Activated CD4-positive, alpha-beta T cell treated with anti-CD3 and anti-CD28 coated beads, Interleukin-2, amount 50 U/mL, for 48 hours (primary cell): ENCODE measurements at regions not wholly inside any gene's neighbourhood (a gene's known extent, or its start where the extent isn't known, plus 50 kb on each side); places are given as distances from the start of the nearest gene placed in this dataset.

Source experiments
- DNase-seq, 2 experiments: peaks; one replicate each; pipeline ENCODE4 v3.0.0-alpha.2; 2020

DNA sequence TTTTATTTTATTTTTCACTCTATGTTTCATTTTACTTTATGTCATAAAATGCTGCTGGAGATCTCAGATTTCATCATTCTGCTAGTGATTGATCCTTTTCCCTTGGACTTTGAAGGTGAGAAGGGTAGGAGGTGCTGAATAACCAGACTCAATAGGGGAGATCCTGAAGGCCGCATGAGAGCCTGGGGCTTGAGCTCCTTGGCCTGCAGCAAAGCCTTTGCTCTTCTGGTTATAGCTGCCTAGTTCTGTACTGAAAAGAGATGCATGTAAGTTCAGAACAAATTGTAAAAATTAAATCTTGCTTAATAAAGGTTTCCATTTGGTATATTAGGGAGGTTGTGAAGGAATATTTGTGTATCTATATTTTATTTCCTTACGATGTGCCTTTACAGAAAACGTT is 430.2 kb downstream of the QKI start:
- DNase-seq, result no peak

DNA sequence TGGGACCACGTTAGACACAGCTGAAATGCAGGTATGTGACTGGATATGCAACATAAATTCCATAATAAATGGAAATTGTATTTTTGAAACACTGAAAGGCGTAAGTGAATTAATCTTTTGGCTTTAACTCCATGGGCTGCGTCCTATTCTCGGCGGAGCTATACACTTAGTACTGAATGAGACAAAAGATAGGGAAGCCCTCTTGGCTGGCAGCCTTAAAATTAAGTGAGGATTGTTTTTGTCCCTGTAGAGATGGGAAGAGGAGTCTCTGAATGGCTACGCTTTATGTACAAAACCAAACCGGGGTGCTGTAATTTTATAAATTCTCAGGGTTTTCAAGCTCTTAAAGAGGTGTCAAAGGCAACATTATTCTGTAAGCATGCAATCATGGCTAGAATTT is 429.8 kb downstream of the QKI start:
- DNase-seq, result no peak

DNA sequence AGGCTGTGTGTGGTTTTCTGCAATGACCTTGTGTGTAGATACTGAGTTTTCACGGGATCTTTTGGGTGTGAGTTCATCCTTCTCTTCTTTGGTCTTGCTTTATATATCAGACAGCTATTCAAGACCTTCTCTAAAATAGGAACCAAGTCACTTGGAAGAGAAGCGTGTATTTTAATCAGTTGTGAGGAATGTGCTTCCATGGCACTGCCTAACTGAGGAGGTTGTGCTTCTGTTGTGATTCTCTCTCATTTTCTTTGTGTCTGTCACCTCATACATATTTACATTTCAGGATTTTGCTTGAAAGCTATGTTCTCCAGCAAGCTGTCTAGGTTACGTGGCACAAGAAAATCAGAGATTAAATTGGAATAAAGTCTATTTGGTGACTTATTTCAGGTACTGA is 428.7 kb downstream of the QKI start:
- DNase-seq, result no peak

DNA sequence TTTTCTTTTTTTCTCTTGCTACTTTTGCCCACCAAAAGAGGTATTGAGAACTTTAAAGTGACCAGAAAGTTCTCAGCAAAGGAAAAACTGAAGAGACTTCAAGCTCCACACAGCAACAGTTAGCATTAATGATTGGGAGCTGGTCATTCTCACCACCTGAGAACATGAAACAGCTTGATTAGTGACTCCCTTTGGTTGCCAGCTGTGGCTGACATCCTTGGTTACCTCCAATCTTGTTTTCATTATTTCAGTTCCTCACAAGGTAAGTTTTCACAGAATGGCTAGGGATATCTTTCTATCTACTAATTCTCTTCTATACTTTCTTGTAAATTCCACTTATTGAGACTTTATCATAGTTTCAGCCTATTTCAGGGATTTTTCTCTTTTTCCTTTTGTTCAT is 427.9 kb downstream of the QKI start:
- no peak for DNase-seq

DNA sequence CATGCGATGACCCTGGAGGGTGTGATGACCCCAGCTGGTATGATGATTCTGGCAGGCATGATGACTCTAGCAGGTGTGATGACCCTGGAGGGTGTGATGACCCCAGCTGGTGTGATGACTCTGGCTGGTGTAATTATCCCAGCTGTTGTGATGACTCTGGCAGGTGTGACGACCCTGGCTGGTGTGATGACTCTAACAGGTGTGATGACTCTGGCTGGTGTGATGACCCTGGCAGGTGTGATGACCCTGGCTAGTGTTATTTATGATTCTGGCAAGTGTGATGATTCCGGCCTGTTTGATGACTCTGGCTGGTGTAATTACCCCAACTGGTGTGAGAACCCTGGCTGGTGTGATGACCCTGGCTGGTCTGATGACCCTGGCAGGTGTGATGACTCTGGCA is 427.2 kb downstream of the QKI start:
- DNase-seq, result no peak

DNA sequence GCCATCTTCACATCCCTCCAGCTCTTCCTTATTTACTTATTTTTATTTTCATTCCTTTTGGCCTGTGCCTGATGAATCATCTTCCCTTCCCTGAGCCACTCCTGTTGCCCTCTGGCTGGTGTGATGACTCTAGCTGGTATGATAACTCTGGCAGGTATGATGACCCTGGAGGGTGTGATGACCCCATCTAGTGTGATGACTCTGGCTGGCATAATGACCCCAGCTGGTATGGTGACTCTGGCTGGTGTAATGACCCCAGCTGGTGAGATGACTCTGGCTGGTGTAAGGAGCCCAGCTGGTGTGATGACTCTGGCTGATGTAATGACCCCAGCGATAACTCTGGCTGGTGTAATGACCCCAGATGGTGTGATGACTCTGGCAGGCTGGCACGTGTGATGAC is 426.8 kb downstream of the QKI start:
- DNase-seq, result no peak

DNA sequence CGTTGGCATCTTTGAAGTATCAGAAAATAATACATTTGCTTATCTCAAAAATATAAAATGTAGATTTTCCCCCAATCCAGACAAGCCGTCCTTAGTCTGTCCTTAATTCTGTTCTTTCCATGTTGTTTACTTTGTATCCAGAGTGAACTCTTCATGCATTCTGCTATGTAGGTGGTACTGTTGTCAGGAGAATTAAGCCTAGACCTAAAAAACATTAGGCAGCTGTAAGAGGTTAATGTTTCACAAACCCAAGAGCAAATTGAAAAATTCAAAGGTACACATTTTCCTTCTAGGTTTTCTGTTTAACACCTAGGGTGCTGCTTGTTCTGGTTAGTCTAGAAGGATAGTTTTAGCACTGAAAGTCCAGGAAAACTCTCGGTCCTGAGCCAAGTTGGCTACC is 426.4 kb downstream of the QKI start:
- no peak for DNase-seq

DNA sequence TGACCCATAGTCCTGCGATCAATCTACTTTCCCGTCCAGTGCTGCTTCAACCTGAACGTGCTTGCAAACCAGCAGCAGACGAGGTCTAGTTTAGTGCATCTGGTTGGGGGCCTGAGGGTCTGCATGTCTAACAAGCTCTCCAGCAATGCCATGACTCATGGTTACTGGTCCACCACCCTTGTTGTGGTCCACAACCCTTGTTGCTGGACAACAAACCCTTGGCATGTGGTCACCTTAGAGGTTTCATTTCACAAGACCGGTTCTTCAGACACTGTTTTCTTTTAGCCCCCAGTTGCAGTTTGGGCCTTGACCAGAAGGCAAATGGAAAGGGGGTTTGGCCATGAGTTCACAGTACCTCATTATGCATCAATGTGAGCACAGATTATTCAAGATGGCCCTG is 424.8 kb downstream of the QKI start:
- no peak for DNase-seq

DNA sequence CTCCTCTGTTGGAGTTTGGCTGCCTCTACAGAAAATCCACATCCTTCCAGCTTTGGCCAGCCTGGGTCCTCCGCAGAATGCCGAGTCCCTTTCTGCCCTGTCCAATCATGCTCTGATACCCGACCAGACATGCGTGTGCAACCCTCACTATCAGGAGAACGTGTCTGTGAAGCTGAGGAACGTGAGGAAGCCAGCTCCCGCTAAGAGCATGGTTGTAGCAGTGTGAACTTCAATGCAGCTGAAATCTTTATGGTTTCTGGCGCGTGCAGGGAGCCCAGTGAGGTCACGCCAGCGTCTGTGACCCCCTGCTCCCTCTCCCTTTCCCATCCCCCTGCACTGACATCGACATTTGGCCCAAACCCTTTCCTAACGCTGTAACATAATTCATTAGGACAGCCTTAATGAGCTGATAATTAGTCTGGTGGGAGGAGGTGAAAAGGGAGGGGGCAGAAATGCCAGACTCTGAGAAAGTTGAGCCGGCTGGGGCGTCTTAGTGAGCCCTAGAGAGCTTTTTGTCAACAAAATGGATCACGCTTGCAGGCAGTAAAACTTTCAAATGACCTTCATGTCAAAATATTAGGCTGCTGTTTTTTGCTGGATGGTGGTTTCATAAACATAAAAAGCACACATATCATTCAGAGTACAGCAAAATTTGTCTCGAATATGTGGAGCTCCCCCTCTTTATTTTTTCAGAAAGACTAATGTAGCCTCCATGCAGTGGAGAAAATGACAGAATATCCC is 423.3 kb downstream of the QKI start:
- DNase-seq, result no peak

DNA sequence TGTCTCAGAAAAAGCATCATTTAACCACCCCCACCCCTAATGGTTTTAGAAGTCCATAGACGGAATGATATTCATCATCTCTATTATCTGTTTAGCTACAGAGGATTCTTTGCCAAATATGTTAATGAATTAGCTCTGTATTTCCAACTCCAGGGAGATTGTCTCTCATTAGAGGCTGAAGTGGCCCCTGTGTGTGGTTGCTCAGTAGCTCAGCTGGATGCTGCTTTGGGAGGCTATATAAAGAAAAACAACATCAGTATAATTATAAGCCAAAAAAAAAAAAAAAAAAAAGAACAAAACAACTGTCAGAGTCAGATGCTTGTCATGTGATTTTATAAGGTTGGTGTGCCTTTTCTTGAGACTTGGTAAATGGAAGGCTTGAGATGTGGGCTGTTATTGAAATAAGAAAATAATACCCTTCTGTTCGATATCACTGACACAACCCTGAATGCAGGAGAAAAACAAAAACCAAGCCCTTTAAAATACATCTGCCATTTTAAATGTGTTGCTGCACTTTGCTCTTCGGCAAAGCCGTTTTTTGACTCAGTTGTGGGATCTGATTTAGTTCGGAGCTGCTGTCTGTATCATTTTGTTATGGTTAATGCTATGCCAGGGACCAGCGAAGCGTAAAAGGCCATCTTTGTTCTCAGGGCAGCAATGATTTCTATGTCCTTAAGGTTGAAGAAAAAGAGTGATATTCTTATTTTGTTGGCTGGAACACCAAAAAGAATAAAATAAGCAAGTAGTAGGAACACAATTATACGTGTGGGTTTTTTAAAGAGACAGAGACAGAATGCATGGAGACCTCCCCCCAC is 422.6 kb downstream of the QKI start:
- no peak for DNase-seq

DNA sequence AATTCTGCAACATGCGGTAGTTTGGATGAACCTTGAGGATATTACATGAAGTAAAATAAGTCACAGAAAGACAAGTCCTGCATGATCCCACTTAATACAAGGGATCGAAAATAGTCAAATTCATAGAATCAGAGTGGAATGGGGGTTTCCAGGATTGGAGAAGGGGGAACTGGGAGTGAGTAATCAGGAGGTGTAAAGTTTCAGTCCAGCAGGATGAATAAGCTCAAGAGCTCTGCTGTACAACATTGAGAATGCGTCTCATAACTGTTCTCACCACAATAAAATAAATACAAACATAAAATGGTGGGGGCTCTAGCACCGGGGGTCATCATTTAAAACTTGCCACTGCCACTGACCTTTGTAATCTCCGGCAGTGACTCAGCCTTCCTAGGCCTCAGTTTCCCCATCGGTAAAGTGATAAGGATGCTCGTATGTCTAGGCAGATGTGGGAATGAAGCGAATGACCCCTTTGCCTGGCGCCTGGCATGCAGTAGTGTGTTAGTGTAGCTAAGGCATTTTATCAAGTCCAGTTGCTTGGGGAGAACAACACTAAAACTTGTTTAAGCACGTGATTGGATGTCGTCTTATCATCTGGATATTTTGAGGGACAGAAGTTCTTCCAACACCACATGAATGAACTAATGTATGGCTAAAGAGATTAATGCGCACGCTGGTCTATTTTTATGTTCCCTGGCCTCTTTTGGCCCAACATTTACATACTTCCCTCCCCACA is 421.1 kb downstream of the QKI start:
- DNase-seq, result no peak

DNA sequence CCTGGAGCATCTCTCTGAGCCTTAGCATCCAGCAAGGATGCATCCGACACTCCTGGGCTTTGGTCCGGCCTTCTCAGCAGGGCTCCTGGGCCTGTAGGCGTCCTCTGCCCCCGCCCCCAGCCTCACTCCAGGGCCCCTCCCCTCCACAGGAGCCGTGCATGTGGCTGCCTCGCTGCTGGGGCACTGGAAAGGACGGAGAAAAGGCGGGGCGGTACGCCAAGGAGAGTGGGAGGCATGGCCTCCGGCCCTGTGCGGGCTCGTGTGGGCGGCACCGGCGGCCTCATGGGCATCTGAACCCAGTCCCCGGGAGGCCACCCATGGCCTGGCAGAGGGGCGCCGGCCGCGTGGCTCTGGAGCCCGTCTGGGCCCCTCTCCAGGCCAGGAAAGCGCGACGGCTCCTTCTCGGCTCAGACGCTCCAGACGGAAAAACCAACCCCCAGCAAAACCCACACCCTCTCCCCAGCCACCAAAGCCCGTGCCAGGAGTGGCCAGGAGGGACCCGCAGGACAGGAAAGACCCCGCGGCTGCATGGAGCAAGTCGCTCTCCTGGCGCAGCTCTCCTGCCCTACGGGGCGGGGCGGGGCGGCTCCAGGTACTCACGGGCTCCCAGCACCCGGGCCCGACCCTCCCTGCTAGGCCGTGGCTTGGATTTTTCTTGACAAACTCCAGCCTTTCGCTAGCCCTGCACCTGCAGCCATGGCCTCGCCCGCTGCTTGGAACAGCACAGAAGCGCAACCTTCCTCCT is 419.9 kb downstream of the QKI start:
- no peak for DNase-seq

DNA sequence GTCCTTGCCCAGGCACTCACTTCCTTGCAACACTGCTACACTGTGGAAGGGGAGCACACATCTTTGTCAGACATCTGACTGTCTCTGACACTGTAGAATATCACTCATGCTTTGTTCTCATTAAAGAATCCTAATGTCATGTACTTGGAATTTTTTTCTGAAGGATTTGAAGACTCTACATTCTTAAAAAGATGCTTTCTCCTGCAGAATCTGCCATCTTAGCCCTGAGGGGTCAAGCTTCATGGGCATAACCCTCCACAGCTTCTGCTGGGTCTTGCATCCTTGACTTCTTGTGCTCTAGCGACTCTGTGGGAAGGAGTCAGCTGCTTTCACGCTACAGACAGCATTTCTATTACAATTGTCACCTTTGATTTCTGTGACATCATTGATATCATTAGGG is 417.2 kb downstream of the QKI start:
- no peak for DNase-seq

DNA sequence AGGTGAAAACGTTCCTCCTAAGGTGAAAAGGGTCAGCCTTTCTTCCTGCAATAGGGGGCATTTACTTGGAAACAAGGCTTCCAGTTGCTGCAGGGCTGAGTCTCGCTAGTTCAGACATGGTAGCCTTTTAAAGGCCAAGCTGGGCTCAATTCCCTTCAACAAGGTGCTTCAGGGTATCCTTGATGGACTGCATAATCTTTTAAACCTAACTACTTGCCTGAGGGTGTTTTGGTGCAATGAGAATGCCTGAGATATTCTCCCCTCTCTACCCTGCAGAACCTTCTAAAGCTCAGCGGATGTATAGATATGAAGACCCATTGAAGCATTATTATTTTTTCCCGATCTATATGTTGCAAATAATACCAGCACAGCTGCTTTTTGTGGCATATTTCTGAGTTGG is 416.1 kb downstream of the QKI start:
- no peak for DNase-seq

DNA sequence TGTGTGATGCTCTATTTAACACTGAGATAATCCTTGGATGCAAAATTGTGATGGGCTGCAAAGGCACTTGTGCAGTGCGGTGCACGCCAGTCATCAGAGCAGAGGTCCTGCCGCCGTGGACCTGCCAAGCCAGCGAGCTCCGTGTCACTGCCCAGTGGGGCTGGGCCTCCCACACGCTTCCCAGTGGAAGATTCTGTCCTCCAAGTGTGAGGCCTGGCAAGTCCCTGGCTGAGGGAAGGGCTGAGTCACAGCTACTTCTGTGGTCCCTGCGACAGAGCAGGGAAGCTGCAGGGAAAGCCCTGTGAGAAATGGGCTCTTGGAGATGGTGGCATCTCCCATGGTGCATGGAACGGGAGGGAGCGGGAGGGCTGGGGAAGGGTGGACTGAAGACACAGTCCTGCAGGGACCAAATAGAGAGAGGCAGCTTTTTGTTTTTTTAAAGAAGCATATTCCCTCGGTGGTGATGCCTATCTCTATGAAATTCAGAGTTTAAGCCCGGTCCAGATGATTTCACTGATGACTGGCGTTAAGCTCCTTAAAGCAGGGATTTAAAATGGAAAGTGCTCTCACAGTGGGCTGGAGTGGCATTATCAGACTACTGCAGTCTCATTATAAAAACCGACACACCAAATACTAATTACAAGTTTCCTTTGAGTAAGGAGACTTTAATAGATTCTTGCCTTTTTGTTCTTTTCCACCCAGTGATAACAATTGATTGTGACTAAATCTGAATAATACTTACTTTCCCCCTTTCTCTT is 413.7 kb downstream of the QKI start:
- DNase-seq, result no peak

DNA sequence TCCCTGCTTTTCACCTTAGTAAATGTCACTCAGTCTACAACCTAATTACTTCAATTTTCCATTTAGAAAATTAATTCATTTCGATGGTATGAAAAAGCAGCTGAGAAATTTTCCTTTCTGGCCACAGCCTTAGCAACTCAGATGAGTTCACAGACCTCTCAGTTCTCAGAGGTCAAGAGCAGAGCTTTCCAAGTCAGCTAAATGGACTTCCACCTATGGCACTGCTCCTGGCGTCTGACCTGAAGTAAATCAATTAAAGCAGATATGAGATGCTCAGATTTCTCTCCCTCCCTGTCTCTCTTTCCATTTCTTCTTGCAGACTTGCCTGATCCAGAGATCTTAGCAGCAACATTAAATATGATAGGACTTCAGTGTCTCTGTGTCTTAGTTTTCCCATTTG is 412.6 kb downstream of the QKI start:
- DNase-seq, result no peak

DNA sequence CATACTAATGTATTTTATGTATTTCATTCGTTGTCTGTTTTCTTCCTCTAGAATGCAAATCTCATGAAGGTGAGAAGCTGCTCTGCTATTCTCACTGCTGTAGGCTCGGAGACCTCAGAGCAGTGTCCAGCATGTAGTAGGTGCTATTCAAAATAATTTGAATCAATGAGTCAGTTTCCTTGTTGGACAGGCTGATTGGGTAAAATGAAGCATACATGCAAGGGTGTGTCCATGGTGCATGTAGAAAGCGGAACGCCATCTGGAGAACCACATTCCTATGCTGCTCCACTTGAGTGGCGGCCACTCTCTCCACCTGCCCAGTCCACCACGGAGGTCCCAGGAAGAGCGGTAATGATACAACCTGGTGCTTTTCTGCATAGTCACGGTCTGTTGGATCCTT is 412.1 kb downstream of the QKI start:
- DNase-seq, result no peak

DNA sequence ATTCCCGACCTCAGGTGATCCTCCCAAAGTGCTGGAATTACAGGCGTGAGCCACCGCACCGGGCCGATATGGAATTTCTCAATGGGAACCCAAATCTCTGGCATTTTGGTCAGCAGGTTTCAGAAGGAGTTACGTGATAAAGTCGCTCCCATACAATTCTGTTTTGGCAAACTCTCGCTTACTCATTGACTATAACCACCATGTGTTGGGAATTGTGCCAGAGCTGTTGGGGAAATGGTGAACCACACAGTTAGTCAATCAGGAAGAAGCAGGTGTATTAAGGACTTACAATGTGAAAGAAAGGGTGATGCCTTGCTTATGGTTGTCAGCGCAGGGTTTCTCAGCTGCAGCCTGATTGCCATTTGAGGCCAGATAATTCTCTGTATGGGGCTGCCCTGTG is 410.5 kb downstream of the QKI start:
- DNase-seq, result no peak

DNA sequence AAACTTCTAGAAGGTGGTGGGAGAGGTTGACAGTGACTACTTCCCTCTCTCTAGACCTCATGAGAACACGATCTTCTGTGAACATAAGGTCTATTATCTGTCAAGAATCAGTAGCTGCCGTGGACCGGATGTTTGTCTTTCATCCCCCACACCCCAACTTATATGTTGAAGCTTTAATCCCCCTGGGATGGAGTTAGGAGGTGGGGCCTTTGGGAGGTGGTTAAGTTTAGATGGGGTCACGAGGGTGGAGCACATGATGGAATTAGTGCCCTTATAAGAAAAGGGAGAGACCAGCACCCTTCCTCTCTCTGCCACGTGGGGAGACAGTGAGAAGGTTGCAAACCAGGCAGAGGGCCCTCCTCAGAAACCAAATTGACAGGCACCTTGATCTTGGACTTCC is 409.1 kb downstream of the QKI start:
- DNase-seq, result no peak

DNA sequence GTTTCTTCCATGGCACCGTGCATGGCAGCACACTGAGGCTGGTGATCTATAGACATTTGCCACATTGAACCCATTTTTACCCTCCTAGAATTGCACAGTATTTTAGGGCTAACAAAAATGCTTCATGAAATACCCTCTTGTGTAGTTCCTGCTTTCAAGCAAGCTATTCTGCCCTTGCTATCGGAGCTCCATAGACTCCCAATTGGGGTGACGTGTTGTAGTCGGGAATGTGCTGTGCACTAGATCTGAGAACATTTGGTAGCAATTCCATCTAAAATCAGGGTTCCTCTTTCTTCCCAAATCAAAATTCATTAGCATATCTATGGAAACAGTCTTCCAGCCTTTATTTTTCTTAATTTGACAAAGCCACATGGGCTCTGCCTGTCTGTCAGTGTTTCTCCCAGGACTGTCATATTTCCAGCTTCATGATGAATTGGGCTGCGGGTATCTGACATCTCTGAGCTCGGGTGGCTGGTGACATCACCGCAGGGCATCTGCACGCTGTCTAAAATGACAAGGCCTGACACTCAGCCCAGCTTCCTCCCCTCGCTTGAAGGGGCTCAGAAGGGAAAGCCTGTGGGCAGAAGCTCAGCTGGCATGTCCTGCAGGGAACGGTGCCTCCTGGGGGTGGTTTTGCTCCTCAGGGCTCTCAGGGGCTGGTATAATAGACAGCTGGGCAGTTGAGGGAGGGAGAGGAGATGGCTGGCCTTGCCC is 406.4 kb downstream of the QKI start:
- DNase-seq, result no peak

DNA sequence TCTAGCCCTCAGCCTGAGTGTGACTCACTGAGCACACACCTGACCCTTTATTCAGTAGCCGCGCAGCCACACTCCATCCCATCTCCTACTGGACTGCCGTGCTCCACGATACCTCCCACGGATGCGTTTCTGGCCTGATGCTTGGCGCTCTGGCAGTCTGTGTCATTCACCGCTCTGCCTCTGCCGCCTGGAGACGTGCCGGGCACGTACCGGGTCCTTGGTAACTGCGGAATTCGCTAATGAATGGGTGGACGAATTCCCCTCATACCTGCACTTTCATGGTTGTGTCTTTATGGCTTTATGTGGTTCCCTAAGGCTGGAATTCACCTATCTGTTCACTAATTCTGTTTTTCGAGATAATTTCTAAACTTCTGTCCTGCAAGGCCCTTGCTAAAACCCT is 405.7 kb downstream of the QKI start:
- no peak for DNase-seq

DNA sequence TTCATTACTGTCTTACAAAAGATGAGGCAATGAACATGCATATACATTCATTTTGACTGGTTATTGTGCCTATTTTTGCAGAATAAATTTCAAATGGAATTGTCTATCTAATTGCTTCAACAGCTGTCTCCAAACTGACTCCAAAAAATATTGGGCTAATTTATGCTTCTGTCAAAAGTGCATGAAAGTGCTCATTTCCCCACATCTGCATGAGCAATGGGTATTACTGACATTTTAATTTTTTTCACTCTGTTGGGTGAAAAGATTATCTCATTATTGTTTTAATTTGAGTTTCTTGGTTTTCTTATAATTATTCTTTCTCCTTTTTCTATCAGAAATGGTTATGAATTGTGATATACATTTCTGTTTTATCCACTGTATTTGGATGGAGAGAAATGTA is 404.2 kb downstream of the QKI start:
- DNase-seq, result no peak
